ENCODE measurements at regions not wholly inside any gene's neighbourhood (a gene's known extent, or its start where the extent isn't known, plus 50 kb on each side); places are given as distances from the start of the nearest gene placed in this dataset.
"Not testable (repeated sequence)": the region's sequence is repeated elsewhere in the genome, so short reads cannot be mapped to it uniquely, and the experiment has no call there.

- CTCF ChIA-PET; DNase-seq (ENCODE audit: low read depth, low spot score); POLR2A ChIA-PET; H3K4me3 ChIP-seq (ENCODE audit: low read depth, low read length): not testable (repeated sequence)
These were observed 323.2 kb downstream of the SPATA31A1 start for GRCh38 chr9:39678534-39679263.

DNA sequence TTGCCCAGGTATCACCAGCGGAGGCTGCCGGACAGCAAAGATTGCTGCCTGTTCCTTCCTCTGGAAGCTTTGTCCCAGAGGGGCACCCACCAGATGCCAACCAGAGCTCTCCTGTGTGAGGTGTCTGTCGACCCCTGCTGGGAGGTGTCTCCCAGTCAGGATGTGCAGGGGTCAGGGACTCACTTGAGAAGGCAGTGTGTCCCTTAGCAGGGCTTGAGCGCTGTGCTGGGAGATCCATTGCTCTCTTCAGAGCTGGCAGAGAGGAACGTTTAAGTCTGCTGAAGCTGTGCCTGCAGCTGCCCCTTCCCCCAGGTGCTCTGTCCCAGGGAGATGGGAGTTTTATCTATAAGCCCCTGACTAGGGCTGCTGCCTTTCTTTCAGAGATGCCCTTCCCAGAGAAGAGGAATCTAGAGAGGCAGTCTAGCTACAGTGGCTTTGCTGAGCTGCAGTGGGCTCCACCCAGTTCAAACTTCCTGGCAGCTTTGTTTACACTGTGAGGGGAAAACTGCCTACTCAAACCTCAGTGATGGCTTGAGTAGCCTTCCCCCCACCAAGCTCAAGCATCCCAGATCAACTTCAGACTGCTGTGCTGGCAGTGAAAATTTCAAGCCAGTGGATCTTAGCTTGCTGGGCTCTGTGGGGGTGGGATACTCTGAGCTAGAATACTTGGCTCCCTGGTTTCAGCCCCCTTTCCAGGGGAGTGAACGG is 325.4 kb downstream of the SPATA31A1 start:
- CTCF ChIA-PET; DNase-seq (ENCODE audit: low read depth, low spot score); H3K4me3 ChIP-seq (ENCODE audit: low read depth, low read length); POLR2A ChIA-PET: not testable (repeated sequence)

GRCh38 chr9:39728862-39729261 is 373.4 kb downstream of the SPATA31A1 start:
- CTCF ChIA-PET; H3K4me3 ChIP-seq (ENCODE audit: low read depth, low read length); DNase-seq (ENCODE audit: low read depth, low spot score); POLR2A ChIA-PET: not testable (repeated sequence)

- H3K4me3 ChIP-seq (ENCODE audit: low read depth, low read length); CTCF ChIA-PET; DNase-seq (ENCODE audit: low read depth, low spot score); POLR2A ChIA-PET: not testable (repeated sequence)
These were observed 389.4 kb downstream of the SPATA31A1 start for GRCh38 chr9:39744898-39745297.

GRCh38 chr9:39775570-39775969 is 420.1 kb downstream of the SPATA31A1 start:
- H3K4me3 ChIP-seq (ENCODE audit: low read depth, low read length); DNase-seq (ENCODE audit: low read depth, low spot score); POLR2A ChIA-PET; CTCF ChIA-PET: not testable (repeated sequence)

- POLR2A ChIA-PET; CTCF ChIA-PET; DNase-seq (ENCODE audit: low read depth, low spot score): not testable (repeated sequence)
- peak overlapping the region; percentile 40 for H3K4me3 ChIP-seq (ENCODE audit: low read depth, low read length)
These were observed 435.9 kb downstream of the SPATA31A1 start for GRCh38 chr9:39791356-39791755.

DNA sequence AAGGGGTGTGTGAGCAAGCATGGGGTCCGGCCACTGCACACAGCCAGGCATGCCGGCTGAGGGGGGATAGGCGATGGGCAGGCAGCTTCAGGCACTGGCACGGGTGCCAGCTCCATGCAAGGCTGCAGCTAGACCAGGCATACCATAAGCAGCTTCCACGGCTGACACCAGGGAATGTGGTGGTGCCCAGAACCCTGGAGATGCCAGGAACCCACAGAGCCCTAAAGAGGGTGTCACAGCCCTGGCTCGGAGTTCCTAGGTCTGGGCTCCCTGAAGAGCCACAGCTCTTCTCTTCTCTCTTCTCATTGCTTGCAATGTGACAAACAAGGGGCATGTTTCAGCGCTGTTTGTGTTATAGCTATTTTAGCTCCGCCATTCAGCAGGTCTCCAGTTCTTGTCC is 442.5 kb downstream of the SPATA31A1 start:
- DNase-seq (ENCODE audit: low read depth, low spot score); POLR2A ChIA-PET; CTCF ChIA-PET; H3K4me3 ChIP-seq (ENCODE audit: low read depth, low read length): not testable (repeated sequence)

DNA sequence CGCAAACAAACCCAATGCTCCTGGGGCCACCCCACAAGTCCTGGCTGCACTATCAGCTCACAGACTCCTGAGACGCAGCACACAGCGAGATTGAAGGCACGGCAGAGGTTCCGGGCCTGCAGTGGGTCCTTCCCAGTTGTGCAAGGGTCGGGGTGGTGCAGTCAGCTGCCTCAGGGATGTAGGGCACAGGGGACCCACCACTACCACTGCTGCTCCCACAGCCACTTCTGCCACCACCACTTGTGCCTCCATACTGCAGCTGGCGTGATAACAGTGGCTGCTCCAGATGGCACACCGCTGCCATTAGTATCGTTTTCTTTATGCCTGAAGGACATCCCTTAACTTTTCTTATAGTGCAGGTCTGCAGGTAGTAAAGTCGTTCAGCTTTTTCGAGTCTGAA is 443.8 kb downstream of the SPATA31A1 start:
- DNase-seq (ENCODE audit: low read depth, low spot score); POLR2A ChIA-PET; H3K4me3 ChIP-seq (ENCODE audit: low read depth, low read length); CTCF ChIA-PET: not testable (repeated sequence)

GRCh38 chr9:39802561-39802960 is 447.1 kb downstream of the SPATA31A1 start:
- POLR2A ChIA-PET; H3K4me3 ChIP-seq (ENCODE audit: low read depth, low read length); DNase-seq (ENCODE audit: low read depth, low spot score); CTCF ChIA-PET: not testable (repeated sequence)

- H3K4me3 ChIP-seq (ENCODE audit: low read depth, low read length): peak overlapping the region; percentile 59
- POLR2A ChIA-PET; DNase-seq (ENCODE audit: low read depth, low spot score); CTCF ChIA-PET: not testable (repeated sequence)
These were observed 454.1 kb downstream of the SPATA31A1 start for GRCh38 chr9:39809401-39810226.

DNA sequence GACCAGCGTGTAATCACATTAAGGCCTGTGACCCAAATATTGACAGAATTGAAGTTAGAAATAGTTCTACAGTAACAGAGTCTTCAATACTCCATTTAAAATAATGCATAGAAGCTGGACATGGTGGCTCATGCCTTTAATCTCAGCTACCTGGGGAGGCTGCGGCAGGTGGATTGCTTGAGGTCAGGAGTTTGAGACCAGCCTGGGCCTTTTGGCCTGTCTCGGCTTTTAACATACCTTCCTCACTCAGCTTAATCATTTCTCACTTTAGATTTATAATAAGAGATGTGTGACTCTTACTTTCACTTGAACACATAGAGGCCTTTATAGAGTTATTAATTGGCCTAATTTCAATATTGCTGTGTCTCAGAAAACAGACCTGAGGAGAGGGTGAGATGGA is 454.9 kb downstream of the SPATA31A1 start:
- CTCF ChIA-PET; H3K4me3 ChIP-seq (ENCODE audit: low read depth, low read length); DNase-seq (ENCODE audit: low read depth, low spot score); POLR2A ChIA-PET: not testable (repeated sequence)

DNA sequence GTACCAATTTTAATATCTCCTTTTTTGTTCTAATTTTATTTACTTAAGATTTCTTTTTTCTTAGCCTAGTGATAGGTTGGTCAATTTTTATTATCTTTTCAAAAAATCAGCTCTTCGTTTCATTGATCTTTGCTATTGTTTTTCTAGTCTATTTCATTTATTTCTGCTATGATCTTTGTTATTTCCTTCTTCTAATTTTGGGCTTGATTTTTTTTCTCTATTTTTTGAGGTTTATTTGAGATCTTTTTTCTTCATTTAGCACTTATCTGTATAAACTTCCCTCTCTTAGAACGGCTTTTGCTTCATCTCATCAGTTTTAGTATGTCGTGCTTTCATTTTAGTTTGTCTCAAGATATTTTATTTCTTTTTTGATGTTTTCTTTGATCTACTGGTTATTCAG is 456.1 kb downstream of the SPATA31A1 start:
- DNase-seq (ENCODE audit: low read depth, low spot score); CTCF ChIA-PET; H3K4me3 ChIP-seq (ENCODE audit: low read depth, low read length); POLR2A ChIA-PET: not testable (repeated sequence)

GRCh38 chr9:39828457-39828856 is 473.0 kb downstream of the SPATA31A1 start:
- DNase-seq (ENCODE audit: low read depth, low spot score); POLR2A ChIA-PET; H3K4me3 ChIP-seq (ENCODE audit: low read depth, low read length); CTCF ChIA-PET: not testable (repeated sequence)
